Epithelial cell of proximal tubule (primary cell): ENCODE measurements at regions not wholly inside any gene's neighbourhood (a gene's known extent, or its start where the extent isn't known, plus 50 kb on each side); places are given as distances from the start of the nearest gene placed in this dataset.

Experiments
- DNase-seq: peaks from one replicate; pipeline ENCODE4 v3.0.0-alpha.2; 2011; ENCODE audit warnings: low read depth
- H3K4me3 ChIP-seq: 2 replicates; pipeline ENCODE4 v1.5.1; 2011; ENCODE audit warnings: low read depth, mild to moderate bottlenecking, low read length
- CTCF ChIP-seq: conservative IDR thresholded peaks from 2 replicates; pipeline ENCODE4 v1.5.1; 2012; ENCODE audit warnings: low read depth, mild to moderate bottlenecking, low read length

- DNase-seq: no peak
- TF ChIP-seq CTCF: no peak
- H3K4me3 ChIP-seq: no peak overlapping the region
These were observed 107.9 kb upstream of the TEX13D start for GRCh38 chrX:124224528-124224927.

GRCh38 chrX:124226129-124226528, 106.3 kb upstream of the TEX13D start:
- no peak overlapping the region for H3K4me3 ChIP-seq
- TF ChIP-seq CTCF: no peak
- no peak for DNase-seq

GRCh38 chrX:124228849-124229248, 103.6 kb upstream of the TEX13D start:
- no peak for TF ChIP-seq CTCF
- no peak for DNase-seq
- no peak overlapping the region for H3K4me3 ChIP-seq

GRCh38 chrX:124229374-124229773, 103.1 kb upstream of the TEX13D start:
- TF ChIP-seq CTCF: no peak
- DNase-seq: no peak
- H3K4me3 ChIP-seq: no peak overlapping the region

GRCh38 chrX:124230655-124231450, 101.6 kb upstream of the TEX13D start:
- TF ChIP-seq CTCF: no peak
- DNase-seq: no peak
- H3K4me3 ChIP-seq: no peak overlapping the region

- H3K4me3 ChIP-seq: no peak overlapping the region
- no peak for TF ChIP-seq CTCF
- no peak for DNase-seq
These were observed 101.1 kb upstream of the TEX13D start for GRCh38 chrX:124231451-124231759.

- DNase-seq: no peak
- no peak for TF ChIP-seq CTCF
- H3K4me3 ChIP-seq: no peak overlapping the region
These were observed 99.8 kb upstream of the TEX13D start for GRCh38 chrX:124232523-124233201.
